ENCODE measurements at regions not wholly inside any gene's neighbourhood (a gene's known extent, or its start where the extent isn't known, plus 50 kb on each side); places are given as distances from the start of the nearest gene placed in this dataset.

- DNase-seq (ENCODE audit: low read depth in 2 of 2), result no peak
Observed at GRCh38 chr1:5568321-5568720, 423.9 kb downstream of the NPHP4 start.

DNA sequence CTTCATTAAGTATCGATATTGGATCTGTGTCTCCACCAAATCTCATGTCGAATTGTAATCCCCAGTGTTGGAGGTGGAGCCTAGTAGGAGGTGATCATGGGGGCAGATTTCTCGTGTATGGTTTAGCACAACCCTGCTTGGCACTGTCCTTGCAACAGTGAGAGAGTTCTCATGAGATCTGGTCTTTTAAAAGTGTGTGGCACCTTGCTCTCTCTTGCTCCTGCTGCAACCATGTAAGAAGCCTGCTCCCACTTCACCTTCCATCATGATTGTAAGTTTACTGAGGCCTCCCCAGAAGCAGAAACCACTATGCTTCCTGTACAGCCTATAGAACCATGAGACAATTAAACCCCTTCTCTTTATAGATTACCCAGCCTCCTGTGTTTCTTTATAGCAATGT is 424.4 kb downstream of the NPHP4 start:
- DNase-seq (ENCODE audit: low read depth in 2 of 2), result no peak

GRCh38 chr1:5566924-5567323 is 425.3 kb downstream of the NPHP4 start:
- DNase-seq (ENCODE audit: low read depth in 2 of 2), result no peak

DNA sequence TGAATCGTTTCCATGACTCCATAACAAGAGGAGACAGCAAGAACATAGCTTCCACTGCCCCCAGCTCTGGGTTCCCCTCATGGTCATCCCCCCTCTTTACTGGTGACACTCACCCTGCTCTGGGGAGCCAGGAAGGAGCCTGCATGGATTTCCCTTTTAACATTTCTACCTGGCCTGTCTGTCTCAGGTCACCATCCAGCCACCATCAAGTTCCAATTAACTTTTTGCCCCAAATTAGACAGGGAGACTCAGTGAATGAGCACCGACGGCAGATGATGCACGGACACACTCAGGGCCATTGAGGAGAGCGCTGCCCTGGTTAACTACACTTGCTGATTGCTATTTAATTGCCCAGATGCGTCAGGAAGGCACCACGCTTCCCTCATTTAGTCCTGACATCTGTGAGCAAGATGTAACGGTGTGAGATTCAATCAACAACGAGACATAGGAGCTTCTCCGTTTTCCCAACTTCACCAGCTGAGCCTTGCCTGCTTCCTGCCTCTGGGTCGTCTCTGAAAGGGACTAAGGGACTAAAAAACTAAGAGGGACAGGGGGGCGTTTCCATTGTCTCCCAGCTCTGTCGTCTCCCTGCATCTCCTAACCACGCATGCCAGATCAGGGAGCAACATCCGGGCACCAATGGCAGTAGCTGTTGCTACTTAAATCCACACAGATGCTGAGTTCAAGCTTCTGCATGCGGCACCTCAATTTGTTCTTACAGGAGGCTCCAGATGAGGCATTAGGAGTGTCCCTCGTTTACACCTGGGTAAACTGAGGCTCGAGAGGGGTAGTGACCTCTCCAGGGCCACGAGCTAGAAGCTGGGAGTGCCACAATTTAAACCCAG is 426.7 kb downstream of the NPHP4 start:
- no peak for DNase-seq (ENCODE audit: low read depth in 2 of 2)

- no peak for DNase-seq (ENCODE audit: low read depth in 2 of 2)
Observed at GRCh38 chr1:5564578-5565257, 427.5 kb downstream of the NPHP4 start.

DNA sequence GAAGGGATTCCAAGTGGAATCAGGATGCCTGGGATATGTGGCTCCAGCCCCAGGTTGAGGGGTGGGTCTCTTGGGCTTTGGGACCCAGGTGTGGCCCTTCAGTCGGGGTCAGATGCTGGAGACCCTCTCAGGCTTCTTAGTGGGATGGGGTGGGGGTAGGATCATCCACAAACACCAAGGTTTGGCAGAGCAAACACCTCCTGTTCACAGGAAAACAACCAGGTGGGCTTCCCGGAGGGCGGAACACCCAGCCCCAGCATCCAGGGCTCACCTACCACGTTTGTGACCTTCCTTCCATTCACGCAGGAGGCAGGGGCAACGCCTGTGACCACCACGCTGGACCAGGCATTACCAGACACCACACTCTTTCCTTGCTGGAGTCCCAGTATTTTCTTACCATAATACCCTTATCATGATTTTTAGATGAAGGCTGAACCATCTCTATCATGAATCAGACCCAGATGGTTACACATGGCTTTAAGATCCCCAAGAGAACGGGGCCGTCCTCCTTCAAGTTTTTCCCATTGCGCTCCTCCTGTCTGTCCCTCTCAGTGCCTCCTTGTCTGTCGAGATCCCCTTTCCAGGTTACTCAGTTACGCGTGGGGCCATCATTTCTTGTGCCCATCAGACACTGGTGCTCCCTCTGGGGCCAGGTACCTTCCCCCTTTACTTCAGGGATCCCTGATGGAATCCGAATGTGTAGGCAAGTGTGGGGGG is 428.2 kb downstream of the NPHP4 start:
- DNase-seq (ENCODE audit: low read depth in 2 of 2), result no peak

GRCh38 chr1:5562769-5563168 is 429.5 kb downstream of the NPHP4 start:
- no peak for DNase-seq (ENCODE audit: low read depth in 2 of 2)

DNA sequence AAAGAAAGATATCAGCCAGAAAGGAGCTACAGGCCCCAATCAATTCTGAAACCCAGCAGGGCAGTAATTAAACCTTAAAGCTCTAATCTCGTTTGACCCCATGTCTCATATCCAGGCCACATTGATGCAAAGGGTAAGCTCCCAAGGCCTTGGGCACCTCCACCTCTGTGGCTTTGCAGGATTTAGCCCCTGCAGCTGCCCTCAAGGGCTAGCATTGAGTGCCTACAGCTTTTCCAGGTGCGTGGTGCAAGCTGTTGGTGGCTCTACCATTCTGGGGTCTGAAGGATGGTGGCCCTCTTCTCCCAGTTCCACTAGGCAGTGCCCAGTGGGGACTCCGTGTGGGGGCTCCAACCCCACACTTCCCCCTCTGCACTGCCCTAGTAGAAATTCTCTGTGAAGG is 429.9 kb downstream of the NPHP4 start:
- no peak for DNase-seq (ENCODE audit: low read depth in 2 of 2)

DNA sequence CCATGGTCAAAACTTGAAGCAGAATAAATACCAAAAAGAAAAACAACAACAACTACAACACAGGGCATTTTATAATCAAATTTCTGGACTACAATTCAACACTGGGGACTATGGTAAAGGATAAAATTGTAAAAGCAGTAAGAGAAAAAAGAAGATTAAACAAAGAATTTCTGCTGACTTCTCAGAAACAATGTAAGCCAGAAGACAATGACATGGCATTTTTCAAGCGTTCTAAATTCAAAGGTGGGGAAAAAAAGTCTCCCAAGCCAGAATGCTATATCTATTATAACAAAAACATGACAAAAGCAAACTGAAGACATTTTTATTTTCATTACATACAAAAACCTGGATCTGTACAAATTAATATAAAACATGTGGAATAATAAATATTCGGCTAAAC is 433.1 kb downstream of the NPHP4 start:
- no peak for DNase-seq (ENCODE audit: low read depth in 2 of 2)

GRCh38 chr1:5555853-5556252 is 436.4 kb downstream of the NPHP4 start:
- DNase-seq (ENCODE audit: low read depth in 2 of 2), result no peak

DNA sequence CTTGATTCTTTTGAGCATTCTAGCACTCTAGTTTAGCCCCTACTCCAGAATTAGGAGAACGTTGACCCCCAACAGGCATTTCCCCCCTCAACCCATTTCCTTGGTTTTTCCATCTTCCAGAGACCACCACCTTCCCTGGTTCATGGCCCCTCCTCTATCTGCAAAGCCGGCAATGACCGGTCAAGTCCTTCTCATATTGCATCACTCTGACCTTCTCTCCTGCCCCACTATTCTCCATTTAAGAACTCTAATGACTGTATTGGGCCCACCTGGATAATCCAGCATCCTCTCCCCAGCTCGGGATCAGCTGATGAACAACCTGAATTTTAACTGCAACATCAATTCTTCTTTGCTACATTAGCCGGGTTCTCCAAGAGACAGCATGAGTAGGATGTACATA is 437.4 kb downstream of the NPHP4 start:
- DNase-seq (ENCODE audit: low read depth in 2 of 2), result no peak

- no peak for DNase-seq (ENCODE audit: low read depth in 2 of 2)
Observed at GRCh38 chr1:5554111-5554510, 438.1 kb downstream of the NPHP4 start.

- DNase-seq (ENCODE audit: low read depth in 2 of 2), result no peak
Observed at GRCh38 chr1:5552787-5553484, 439.3 kb downstream of the NPHP4 start.

- DNase-seq (ENCODE audit: low read depth in 2 of 2), result no peak
Observed at GRCh38 chr1:5551274-5551975, 440.8 kb downstream of the NPHP4 start.

- DNase-seq (ENCODE audit: low read depth in 2 of 2), result no peak
Observed at GRCh38 chr1:5548266-5548665, 444.0 kb downstream of the NPHP4 start.

- no peak for DNase-seq (ENCODE audit: low read depth in 2 of 2)
Observed at GRCh38 chr1:5543235-5543634, 449.0 kb downstream of the NPHP4 start.

DNA sequence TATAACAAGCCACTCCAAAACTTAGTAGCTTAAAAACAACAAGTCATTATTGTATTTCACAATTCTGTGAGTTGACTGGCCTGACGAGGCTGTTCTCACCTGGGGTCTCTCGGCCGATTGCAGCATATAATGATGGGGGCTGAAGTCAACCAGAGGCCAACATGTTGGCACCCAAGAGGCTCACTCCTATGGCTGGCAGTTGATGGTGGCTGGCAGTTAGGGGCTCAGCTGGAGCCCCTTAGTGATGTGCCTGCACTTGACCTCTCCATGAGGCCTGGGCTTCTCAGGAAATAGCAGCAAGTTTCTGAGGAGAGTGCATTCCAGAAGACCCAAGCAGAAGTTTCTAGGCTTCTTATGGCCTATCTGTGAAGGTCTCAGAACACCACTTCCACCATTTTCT is 459.4 kb downstream of the NPHP4 start:
- no peak for DNase-seq (ENCODE audit: low read depth in 2 of 2)

DNA sequence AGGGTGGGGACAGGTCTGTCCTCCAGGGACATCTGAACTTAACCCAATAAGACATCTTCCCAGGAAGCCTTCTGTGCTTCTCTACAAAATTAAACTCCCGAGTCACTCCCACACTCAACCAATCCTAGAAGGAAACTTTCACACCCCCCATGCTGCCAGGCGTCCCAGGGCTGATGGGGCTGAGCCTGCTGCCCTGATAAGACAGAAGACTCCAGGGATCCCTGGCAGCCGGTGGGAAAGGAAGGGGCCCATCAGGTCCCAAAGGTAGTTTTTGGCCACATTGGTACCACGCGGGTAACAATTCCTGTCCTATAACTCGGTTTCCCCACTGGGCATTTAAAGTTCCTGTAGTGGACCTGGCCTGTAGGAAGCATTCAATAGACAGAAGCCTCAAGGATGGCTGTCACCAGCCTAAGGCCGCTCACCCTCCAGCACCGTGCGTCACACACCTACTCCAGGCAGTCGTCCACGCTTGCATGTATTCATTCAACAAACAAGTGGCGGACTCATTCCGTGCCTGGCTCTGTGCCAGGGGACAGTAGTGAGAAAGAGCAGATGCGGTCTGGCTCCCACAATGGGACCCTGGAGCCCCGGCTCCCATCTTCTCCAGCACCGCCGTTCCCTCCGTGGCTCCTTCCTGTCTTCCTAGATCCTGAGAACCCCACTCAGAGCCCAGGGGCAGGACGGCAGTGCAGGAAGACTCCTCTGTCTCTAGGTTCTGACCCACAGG is 465.2 kb downstream of the NPHP4 start:
- no peak for DNase-seq (ENCODE audit: low read depth in 2 of 2)

GRCh38 chr1:5526385-5526750 is 465.9 kb downstream of the NPHP4 start:
- no peak for DNase-seq (ENCODE audit: low read depth in 2 of 2)

DNA sequence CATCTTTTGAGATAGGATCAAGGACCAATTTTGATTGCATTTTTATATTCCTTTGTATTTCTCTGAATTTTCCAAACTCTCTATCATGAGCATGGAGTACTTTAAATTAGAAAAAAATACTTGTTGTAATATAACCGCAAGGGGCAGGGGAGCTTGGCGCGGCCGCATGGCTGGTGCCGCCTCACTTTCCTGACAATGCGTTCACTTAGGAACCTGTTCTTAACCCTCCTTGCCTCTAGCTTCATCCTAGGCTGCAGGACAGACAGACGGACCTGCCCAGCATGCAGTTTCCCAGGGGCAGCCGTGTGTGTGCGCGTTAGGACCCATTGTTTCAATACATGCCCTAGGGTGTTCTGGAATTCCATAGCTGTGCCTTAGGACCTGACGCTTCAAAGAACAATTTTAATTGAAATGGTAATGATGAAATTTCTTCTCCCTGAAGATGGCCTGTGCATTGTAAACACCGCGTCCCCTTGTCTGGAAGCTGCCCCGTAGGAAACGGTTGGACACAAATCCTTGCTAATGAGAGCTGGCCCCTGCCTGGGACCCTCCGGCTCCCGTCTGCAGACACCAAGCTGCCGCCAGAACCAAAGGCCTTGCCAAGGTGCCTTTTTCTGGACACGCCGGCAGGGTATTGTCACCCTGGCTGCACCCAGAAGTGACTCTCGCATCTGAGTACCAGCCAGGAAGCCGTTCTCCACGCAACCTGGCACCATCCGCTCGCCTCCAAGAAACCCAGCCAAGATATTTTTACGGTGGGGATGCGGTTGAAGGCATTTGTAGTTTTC is 466.4 kb downstream of the NPHP4 start:
- DNase-seq (ENCODE audit: low read depth in 2 of 2), result no peak
